IPS-11a (cell line): ENCODE measurements at regions not wholly inside any gene's neighbourhood (a gene's known extent, or its start where the extent isn't known, plus 50 kb on each side); places are given as distances from the start of the nearest gene placed in this dataset.

ENCODE experiments used
- H3K4me3 ChIP-seq: one replicate; pipeline ENCODE4 v1.5.1; 2013; ENCODE audit warnings: low read depth, low read length, control low read depth

DNA sequence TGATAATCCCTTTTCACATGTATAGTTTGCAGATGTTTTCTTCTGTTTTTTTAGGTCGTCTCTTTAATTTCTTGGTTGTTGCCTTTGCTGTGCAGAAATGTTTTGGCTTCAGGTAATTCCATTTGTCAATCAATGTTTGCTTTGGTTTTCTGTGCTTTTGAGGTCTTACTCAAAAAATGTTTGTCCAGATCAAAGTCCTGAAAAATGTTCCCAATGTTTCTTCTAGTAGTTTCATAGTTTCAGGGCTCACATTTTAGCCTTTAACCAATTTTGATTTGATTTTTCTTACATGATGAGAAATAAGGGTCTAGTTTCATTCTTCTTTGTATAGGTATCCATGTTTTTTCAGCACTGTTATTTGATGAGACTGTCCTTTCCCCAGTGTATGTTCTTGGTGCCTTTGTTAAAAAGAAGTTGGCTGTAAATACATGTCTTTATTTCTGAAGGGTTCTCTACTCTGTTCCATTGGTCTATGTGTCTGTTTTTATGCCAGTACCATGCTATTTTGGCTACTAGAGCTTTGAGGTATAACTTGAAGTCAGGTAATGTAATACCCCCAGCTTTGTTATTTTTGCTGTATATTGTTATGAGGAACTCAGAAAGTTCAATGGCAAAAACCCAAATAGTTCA lies 578.7 kb upstream of the SEL1L start:
- no peak overlapping the region for H3K4me3 ChIP-seq

DNA sequence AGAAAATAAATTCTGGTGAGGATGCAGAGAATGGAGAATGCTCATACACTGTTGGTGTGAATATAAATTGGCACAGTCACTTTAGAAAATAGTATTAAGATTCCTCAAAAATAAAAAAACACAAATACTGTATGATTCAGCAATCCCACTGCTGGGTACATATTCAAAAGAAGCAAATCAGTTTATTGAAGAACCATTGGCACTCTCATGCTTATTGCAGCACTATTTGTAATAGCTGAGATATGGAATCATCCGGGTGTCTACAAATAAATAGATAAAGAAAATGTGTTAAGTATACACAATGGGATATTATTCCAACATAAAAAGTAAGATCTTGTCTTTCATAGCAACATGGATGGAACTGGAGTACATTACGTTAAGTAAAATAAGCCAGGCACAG lies 579.4 kb upstream of the SEL1L start:
- no peak overlapping the region for H3K4me3 ChIP-seq

DNA sequence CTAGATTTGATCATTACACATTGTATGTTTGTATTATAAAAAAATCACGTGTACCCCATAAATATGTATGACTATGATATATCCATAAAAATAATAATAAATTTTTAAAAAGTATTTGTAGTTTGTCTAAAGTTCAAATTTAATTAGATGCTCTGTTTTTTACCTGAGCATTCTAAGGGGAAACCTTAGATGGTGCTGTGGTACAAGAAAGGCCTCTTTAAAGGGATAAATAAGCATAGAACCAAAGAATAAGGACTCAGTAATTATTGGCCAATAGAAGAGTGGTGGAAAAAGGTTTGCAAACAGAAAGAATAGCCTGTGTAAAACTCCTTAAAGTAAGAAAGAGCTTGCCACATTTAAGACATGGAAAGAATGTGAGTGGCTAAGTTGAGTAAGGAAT lies 580.1 kb upstream of the SEL1L start:
- no peak overlapping the region for H3K4me3 ChIP-seq

DNA sequence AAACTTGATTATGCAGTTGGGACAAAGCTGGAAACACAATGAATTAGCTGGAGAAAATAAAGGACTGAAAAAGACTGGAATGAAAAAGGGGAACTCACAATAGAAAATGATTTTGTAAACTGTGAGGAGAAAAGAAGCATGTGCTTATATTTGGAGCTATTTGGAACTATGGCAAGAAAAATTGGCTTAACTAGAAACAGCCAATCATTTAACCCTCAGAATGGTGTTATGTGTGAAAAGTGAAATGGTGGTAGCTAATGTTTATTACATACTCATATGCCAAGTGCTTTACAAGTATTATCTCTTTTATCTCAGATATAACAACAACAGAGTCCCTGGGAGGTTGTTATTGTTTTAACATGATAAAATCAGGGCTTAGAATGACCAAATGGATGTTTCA lies 583.1 kb upstream of the SEL1L start:
- no peak overlapping the region for H3K4me3 ChIP-seq

DNA sequence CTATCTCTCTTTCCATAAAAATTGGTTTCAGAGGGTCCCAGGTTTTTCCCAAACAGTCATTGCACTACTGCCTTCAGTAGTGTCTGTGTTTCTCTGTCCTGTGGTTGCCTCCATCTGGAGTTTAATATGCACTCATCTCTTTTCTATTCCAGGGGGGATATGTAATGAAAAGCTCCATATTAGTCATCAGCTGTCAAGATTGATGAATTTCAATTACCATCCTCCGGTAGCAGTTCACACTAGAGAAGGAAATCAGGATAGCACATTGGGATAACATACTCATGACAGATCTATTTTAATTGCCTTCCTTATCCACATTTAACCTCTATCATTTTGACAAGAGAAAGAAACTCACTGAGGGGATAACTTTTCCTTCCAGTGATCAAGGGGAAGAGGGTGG lies 589.0 kb upstream of the SEL1L start:
- H3K4me3 ChIP-seq = no peak overlapping the region

DNA sequence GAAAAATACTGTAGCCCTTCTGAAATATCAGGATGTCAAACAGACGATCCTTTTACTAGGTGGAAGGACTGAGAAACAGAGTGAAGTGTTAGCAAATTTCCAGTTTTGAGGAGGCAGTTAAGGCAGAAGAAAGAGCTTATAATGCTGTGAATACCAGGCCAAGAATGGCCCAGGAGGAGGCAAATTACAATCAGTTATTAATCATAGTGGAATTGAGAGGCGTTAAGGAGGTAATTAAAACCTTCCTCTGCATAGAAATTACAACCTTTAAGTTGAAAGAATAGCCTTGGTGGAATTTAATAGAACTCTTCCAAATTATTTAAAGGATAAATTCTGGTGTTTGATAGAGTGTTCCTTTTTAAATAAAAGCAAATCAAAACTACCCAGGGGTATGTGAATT lies 590.9 kb upstream of the SEL1L start:
- H3K4me3 ChIP-seq = no peak overlapping the region

DNA sequence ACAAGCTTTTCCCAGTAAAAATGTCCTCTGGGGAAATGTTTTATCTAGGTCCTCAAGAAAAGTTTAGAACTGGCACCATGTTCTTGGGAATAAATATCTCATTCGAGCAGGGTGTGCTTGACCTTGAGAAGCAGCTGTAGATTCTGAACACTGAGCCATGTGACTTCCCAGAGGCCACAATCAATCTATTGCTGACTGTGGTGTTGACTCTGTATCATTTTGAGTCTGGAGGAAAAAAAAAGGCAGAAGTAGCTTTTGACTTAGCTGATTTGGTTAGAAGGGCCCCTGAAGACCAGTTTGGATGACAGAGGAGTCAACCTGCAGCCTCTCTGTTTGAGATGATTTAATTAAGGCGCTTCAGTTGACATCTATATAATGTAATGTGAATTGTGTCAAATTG lies 592.4 kb upstream of the SEL1L start:
- no peak overlapping the region for H3K4me3 ChIP-seq

DNA sequence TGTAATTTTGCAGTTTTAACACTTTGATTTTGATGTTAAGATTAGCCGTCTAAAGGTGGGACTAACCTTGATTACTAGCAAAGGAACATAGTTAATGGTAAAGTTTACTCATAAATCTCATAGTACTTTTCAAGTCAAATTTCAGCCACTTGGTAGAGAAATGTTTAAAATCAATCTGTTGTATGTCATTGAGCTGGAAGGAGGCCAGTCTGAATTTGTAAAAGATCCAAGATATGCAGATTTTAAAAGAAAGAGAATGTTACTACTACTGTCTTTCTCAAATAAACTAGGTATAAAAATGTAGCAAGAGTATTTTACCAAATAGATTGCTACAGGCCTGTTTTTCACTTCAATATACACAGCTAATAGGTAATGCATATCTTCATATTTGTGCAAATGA lies 600.8 kb upstream of the SEL1L start:
- no peak overlapping the region for H3K4me3 ChIP-seq

DNA sequence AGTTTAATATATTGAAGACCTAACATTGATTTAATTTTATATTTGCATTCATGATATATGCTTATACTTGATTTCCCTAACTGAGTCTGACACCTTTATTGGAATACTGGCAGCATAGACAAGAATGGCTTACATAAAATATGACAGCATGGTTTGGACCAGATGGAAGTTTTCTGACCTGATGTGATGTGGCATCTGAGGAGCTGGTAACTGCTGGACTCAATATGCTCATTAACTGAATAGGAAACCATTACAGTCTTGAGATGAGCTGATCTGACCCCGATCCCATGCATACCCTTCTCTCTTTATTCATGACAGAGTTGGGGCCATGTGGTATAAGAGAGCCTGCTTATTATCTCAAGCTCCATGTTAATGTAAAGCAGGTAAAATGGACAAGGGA lies 604.8 kb upstream of the SEL1L start:
- H3K4me3 ChIP-seq = no peak overlapping the region

DNA sequence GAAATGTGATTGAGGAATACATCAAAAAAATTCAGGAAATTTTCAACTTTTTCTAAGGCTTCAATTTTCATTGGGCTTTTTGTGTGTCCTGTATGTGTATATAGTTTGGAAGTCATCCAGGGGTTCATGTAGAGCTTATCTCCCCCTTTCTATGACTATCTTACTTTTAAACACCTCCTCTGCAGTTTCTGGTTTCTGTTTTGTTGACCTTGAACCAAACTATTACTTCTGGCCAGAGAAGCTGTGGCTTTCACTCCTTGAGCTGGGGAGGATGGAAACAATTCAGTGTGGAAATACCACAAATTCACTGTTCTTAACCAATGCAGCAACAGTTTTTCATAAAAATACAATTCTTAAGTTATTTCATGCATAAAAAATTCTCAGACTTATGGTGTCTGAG lies 613.2 kb upstream of the SEL1L start:
- no peak overlapping the region for H3K4me3 ChIP-seq

DNA sequence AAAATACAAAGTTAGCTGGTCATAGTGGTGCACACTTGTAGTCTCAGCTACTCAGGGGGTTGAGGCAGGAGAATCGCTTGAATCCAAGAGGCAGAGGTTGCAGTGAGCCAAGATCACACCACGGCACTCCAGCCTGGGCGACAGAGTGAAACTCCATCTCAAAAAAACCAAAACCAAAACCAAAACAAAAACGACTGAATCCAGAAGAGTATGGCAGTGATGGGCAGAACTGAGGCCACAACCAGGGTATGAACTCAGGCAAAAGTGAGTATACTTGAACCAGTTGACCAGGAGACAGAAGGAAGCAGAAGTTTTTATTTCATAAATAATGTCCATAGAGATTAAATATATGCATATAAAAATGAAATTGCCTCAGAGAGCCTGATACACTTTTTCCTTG lies 620.0 kb upstream of the SEL1L start:
- H3K4me3 ChIP-seq = no peak overlapping the region

DNA sequence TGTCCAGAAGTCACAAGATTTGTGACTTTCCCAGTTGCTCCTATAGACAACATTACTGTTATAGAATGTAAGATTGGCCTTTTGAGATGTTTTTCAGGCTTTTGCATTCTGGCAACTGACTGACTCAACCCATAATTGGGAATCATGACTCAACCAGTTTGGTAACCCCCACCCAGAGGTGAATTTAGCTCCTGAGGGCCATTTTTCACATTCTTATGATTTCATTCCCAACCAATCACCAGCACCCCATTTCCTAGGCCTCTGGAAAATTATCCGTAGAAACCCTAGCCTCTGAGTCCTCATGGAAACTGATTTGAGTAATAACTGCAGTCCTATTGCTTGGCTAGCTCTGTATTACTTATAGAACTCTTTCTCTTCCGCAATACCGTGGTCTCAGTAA lies 626.0 kb upstream of the SEL1L start:
- no peak overlapping the region for H3K4me3 ChIP-seq

DNA sequence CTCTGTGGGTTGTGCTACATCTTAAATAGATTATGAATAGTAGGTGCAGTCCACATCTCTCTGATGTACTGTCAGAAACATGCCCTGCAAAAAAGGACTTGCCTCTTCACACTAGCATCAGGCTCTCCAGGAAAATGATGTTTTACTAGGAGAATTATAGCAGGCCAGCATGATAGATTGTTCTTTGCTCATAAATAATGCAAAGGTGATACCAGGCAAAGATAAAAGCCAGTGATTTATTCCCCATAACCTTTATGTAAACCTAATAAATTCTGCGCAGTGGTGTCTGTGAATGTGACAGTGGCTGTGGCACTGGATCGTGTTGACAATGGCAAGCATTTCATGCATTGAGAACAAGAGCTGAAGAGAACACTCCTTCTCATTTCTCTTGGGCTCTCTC lies 646.5 kb upstream of the SEL1L start:
- H3K4me3 ChIP-seq = no peak overlapping the region

DNA sequence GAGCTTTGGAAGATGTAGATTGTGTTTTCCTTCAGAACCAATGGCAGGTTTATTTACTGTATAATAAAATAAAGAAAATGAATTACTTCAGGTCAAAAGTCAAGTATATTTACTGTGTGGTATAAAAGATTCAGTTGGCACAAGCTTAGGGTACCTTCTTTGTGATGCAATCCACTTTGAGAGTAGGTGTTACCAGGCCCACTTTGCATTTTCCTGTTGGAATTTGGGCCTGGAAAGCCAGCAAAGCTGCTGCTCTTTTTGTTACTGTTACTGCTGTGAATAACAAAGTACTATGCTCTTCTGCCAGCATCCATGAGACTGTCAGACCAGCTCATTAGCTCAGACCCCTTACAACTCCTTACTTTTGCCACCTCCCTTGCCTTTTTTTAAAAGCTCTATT lies 649.0 kb upstream of the SEL1L start:
- no peak overlapping the region for H3K4me3 ChIP-seq

DNA sequence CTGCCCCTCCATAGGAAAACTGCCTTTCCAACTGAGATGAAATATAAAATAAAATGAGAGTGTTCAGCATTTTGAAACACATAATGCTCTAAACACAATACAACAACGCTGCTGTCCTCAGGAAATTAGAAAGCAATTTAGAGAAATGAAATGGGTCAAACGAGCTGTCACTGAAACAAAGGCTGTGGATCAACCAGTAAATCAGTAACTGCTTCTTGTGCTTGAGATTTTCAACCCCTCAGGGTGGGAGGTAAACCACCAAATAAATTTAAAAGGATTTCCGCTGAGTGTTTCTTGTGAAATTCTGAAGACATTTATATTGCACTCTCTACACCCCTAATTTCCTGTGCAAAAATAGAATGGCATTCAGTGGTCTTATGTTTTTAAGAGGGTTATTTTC lies 657.1 kb upstream of the SEL1L start:
- H3K4me3 ChIP-seq = no peak overlapping the region

DNA sequence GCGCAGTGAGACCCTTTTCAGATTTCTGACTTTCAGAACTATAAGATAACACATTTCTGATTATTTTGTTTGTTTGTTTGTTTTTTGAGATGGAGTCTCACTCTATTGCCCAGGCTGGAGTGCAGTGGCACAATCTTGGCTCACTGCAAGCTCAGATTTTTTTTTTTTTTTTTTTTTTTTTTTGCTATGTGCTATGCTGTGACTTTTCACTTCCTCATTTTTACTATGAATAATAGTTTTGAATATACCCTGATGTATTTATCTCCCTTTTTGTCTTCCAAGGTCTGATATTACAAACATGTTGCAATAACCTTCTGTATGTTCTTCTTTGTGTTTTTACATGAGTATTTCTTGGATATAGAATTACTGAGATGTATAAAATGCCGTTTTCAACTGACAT lies 658.7 kb upstream of the SEL1L start:
- no peak overlapping the region for H3K4me3 ChIP-seq

DNA sequence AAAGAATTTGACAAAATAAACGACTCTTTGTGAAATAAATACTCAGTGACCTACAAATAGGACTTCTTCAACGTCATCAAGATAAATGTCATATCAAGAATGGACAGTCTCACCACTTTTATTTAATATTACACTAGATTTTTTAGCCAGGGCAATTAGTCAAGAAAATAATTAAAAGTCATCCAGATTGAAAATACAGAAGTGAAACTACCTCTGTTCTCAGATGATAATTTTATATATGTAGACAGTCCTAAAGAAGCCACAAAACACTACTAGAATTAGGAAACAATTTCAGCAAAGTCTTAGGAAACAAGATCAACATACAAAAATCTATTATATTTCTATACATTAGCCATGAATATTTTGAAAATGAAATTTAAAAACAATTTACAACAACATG lies 689.6 kb upstream of the SEL1L start:
- H3K4me3 ChIP-seq = no peak overlapping the region

DNA sequence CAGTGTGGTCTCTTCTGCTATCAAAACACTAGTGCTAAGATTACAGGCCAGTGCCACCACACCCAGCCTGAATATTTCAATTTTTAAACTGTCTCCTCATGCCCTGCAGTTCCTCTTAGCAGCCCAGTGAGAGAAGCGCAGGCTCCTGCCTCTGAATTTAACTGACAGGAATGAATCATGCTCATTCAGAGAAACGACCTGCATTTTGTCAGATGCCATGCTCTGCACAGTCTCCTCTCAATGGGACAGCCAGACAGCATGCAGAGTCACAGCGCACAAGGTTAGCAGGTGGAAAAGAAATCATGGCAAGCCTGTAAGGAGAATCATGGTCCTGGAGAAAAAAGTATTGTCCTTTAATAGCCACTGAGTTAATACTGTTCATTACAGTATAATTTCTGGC lies 691.0 kb upstream of the SEL1L start:
- H3K4me3 ChIP-seq = no peak overlapping the region

DNA sequence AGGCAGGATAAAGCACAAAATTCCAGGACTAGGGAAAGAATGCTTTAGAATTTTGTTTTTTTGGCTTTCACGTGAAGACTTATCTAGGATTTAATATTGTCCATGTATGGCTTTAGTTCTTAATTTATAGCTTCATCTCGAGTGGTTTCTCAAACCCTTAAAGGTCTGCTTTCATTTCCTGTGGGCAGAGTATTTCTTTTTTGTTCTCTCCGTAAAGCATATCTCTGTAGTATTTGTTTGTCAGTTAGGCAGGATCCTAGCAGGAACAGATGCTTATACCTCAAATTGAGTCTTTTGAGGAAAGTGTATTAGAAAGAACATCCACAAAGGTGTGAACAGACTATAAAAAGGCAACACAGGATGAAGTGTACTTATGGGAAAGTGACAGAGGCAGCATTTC lies 697.1 kb upstream of the SEL1L start:
- H3K4me3 ChIP-seq = no peak overlapping the region

DNA sequence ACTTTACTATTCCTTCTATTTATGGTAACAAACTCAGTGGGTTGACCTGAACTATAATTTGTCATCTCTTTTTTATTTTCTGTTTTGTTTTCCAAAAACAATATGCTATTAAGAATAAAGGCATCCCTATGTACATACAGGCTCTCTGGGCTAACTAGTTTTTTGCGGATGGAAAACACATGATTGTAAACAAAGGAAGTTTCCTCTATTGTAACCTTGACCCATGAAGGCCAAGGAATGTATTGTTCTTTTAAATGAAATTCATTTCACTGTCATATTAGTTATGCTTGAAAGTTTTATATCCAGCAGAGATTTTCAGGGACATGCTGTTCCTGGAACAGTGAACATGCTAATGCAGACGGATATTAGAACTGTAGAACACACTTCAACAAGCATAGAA lies 705.0 kb upstream of the SEL1L start:
- no peak overlapping the region for H3K4me3 ChIP-seq

DNA sequence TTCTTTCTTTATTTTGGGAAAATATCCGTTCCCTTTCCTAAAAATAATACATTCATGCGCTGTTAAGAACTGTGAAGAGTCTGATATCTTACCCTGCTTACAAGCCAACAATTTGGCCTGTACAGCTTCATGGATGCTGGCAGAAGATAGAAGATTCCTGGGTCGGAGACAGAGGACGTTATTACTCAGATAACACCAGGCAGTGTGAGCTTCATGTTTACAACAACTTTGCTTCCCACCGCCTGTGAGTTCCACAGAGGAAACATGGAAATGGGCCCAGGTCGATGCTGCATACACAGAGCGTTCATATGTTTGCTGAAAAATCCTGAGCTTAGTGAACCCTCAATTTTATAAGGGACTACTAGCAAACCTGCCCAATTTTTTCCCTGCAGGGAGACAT lies 705.6 kb upstream of the SEL1L start:
- H3K4me3 ChIP-seq = no peak overlapping the region

DNA sequence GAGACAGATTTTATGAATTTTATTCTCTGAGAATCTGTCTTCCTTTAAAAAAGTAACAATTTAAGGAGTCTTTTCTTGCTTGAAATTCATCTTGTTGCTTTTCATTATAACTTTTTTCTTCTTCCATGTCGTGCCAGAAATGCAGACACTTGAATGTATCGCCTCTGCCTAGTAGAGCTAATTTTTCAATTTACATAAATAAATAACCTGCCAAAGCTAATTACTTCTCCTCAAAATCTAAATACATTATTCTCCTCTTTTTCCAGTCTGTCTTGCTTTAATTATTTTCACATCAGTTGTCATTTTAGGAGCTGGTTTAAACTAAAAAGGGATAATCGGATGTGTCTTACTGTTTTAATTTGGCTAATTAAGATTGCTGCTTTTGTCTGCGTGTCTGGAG lies 711.1 kb upstream of the SEL1L start:
- no peak overlapping the region for H3K4me3 ChIP-seq

DNA sequence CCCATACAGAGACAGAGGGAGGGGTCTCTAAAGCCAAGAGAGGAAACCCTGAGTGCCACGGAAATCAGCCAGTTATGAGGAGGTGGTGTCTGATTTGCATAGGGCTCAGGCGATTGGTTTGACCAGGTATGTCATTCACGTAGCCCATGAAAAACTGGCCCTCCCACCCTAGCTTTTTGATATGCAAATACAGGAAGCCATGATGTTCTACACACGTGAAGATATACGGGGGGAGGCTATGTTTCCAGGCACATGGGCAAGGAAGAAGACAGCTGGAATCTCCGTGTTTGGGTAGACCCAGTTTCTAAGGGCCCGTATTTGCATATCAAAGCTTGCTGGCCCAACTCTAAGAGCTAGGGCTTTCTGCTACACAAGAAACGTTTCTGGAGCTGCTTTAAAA lies 717.8 kb upstream of the SEL1L start:
- no peak overlapping the region for H3K4me3 ChIP-seq

DNA sequence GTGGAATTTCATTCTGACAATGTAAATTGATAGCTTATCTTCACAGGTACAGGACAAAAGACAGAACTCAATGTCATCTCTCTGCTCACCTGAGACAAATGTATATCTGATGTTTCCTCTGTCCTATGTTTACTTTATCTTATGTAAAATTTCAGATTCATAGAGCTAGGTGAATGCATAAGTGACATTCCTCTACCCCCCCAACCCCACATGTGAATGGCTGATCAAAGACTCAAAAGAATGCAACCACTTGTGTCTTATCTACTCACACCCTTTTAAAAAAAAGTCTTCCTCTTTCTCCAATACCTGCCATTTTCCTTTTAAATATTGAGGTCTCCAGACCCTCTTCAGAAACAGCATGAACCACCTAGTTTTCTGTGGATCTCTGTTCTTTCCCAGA lies 736.6 kb upstream of the SEL1L start:
- no peak overlapping the region for H3K4me3 ChIP-seq
